ENCODE measurements at regions not wholly inside any gene's neighbourhood (a gene's known extent, or its start where the extent isn't known, plus 50 kb on each side); places are given as distances from the start of the nearest gene placed in this dataset.

GRCh38 chr13:94780421-94780820 is 68.1 kb upstream of the SOX21 start:
- no peak for TF ChIP-seq CTCF (IDR thresholded peaks at IDR 0.05; ENCODE audit: control insufficient read depth, extremely low read depth, insufficient read depth)
- no peak overlapping the region for H3K4me3 ChIP-seq (ENCODE audit: low read depth, low read length)
- no peak for DNase-seq (ENCODE audit: low read depth)

GRCh38 chr13:94778986-94779385 is 66.6 kb upstream of the SOX21 start:
- no peak overlapping the region for H3K4me3 ChIP-seq (ENCODE audit: low read depth, low read length)
- no peak for DNase-seq (ENCODE audit: low read depth)
- TF ChIP-seq CTCF (IDR thresholded peaks at IDR 0.05; ENCODE audit: control insufficient read depth, extremely low read depth, insufficient read depth) = no peak

GRCh38 chr13:94778585-94778984 is 66.2 kb upstream of the SOX21 start:
- DNase-seq (ENCODE audit: low read depth) = no peak
- no peak overlapping the region for H3K4me3 ChIP-seq (ENCODE audit: low read depth, low read length)
- TF ChIP-seq CTCF (IDR thresholded peaks at IDR 0.05; ENCODE audit: control insufficient read depth, extremely low read depth, insufficient read depth) = no peak

GRCh38 chr13:94776956-94777355 is 64.6 kb upstream of the SOX21 start:
- DNase-seq (ENCODE audit: low read depth) = no peak
- no peak overlapping the region for H3K4me3 ChIP-seq (ENCODE audit: low read depth, low read length)
- TF ChIP-seq CTCF (IDR thresholded peaks at IDR 0.05; ENCODE audit: control insufficient read depth, extremely low read depth, insufficient read depth) = no peak

- TF ChIP-seq CTCF (IDR thresholded peaks at IDR 0.05; ENCODE audit: control insufficient read depth, extremely low read depth, insufficient read depth) = no peak
- H3K4me3 ChIP-seq (ENCODE audit: low read depth, low read length) = no peak overlapping the region
- DNase-seq (ENCODE audit: low read depth) = no peak
Measured at GRCh38 chr13:94776300-94776699, 64.0 kb upstream of the SOX21 start.

GRCh38 chr13:94765814-94766213 is 53.5 kb upstream of the SOX21 start:
- no peak overlapping the region for H3K4me3 ChIP-seq (ENCODE audit: low read depth, low read length)
- TF ChIP-seq CTCF (IDR thresholded peaks at IDR 0.05; ENCODE audit: control insufficient read depth, extremely low read depth, insufficient read depth) = no peak
- no peak for DNase-seq (ENCODE audit: low read depth)

GRCh38 chr13:94764576-94765321 is 52.4 kb upstream of the SOX21 start:
- no peak for DNase-seq (ENCODE audit: low read depth)
- no peak for TF ChIP-seq CTCF (IDR thresholded peaks at IDR 0.05; ENCODE audit: control insufficient read depth, extremely low read depth, insufficient read depth)
- no peak overlapping the region for H3K4me3 ChIP-seq (ENCODE audit: low read depth, low read length)

Data from LNCaP clone FGC (cell line).